ENCODE measurements at regions not wholly inside any gene's neighbourhood (a gene's known extent, or its start where the extent isn't known, plus 50 kb on each side); places are given as distances from the start of the nearest gene placed in this dataset.

DNA sequence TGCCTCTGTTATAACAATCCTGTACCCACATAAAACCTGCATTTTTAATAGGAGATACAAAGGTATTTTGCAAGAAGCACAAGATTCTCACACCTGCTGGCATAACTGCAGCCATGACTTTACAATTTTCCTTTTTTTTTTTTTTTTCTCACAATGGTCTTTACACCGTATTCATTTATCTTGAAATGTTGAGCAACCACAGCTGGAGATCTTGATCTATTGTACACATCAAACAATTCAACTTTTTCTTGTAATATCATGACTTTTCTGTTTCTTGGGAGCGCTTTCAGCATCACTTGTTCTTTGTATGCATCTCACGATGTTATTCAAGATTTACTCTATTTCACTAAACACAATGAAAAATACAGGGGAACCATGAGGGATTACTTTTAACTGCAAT, 651.4 kb downstream of the KCNT2 start:
- FAIRE-seq (no peak), DNase-seq (no peak)
- H3K4me1 ChIP-seq (ENCODE audit: control insufficient read depth in 2 of 3, insufficient read depth in 2 of 3, low read depth in 1 of 3, low read length in 3 of 3) = no peaks in the 10 kb centered on the region
- H3K36me3 ChIP-seq (ENCODE audit: control insufficient read depth in 2 of 3, insufficient read depth in 3 of 3, low read length in 3 of 3) = no peaks in the 10 kb centered on the region
- no peaks in the 10 kb centered on the region for H3K9me3 ChIP-seq (ENCODE audit: control insufficient read depth in 2 of 3, insufficient read depth in 1 of 3, low read length in 3 of 3)
- H3K27ac ChIP-seq (ENCODE audit: low read depth in 2 of 2, low read length in 2 of 2) = no peak overlapping the region
- H3K4me3 ChIP-seq (ENCODE audit: low read length in 3 of 3) = no peak overlapping the region
- TF ChIP-seq, protein P1, sequence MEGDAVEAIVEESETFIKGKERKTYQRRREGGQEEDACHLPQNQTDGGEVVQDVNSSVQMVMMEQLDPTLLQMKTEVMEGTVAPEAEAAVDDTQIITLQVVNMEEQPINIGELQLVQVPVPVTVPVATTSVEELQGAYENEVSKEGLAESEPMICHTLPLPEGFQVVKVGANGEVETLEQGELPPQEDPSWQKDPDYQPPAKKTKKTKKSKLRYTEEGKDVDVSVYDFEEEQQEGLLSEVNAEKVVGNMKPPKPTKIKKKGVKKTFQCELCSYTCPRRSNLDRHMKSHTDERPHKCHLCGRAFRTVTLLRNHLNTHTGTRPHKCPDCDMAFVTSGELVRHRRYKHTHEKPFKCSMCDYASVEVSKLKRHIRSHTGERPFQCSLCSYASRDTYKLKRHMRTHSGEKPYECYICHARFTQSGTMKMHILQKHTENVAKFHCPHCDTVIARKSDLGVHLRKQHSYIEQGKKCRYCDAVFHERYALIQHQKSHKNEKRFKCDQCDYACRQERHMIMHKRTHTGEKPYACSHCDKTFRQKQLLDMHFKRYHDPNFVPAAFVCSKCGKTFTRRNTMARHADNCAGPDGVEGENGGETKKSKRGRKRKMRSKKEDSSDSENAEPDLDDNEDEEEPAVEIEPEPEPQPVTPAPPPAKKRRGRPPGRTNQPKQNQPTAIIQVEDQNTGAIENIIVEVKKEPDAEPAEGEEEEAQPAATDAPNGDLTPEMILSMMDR (IDR thresholded peaks at IDR 0.05; ENCODE audit: borderline replicate concordance, extremely low read depth, insufficient read depth) = no peak
- intact Hi-C loops (cut with DNase I) = no loop called here
- no peak overlapping the region for H3K9ac ChIP-seq (ENCODE audit: low read length in 3 of 3)
- H3K27me3 ChIP-seq (ENCODE audit: control insufficient read depth, insufficient read depth, low read length) = no peaks in the 10 kb centered on the region

GRCh38 chr1:195954848-195955247, 653.4 kb downstream of the KCNT2 start:
- intact Hi-C loops (cut with DNase I) = no loop called here

GRCh38 chr1:195951313-195951712, 656.9 kb downstream of the KCNT2 start:
- no peaks in the 10 kb centered on the region for H3K4me1 ChIP-seq (ENCODE audit: control insufficient read depth in 2 of 3, insufficient read depth in 2 of 3, low read depth in 1 of 3, low read length in 3 of 3)
- intact Hi-C loops (cut with DNase I) = no loop called here
- no peaks in the 10 kb centered on the region for H3K27me3 ChIP-seq (ENCODE audit: control insufficient read depth, insufficient read depth, low read length)
- H3K27ac ChIP-seq (ENCODE audit: low read depth in 2 of 2, low read length in 2 of 2) = no peak overlapping the region
- TF ChIP-seq, protein P1 (IDR thresholded peaks at IDR 0.05; ENCODE audit: borderline replicate concordance, extremely low read depth, insufficient read depth) = no peak
- H3K36me3 ChIP-seq (ENCODE audit: control insufficient read depth in 2 of 3, insufficient read depth in 3 of 3, low read length in 3 of 3) = no peaks in the 10 kb centered on the region
- no peak overlapping the region for H3K4me3 ChIP-seq (ENCODE audit: low read length in 3 of 3)
- no peaks in the 10 kb centered on the region for H3K9me3 ChIP-seq (ENCODE audit: control insufficient read depth in 2 of 3, insufficient read depth in 1 of 3, low read length in 3 of 3)
- DNase-seq (no peak), FAIRE-seq (no peak)
- H3K9ac ChIP-seq (ENCODE audit: low read length in 3 of 3) = no peak overlapping the region

More at GRCh38 chr1:195954848-195955247, 653.4 kb downstream of the KCNT2 start:
- H3K4me3 ChIP-seq (ENCODE audit: low read length in 3 of 3) = no peak overlapping the region
- no peaks in the 10 kb centered on the region for H3K36me3 ChIP-seq (ENCODE audit: control insufficient read depth in 2 of 3, insufficient read depth in 3 of 3, low read length in 3 of 3)
- FAIRE-seq (no peak), DNase-seq (no peak)
- no peaks in the 10 kb centered on the region for H3K27me3 ChIP-seq (ENCODE audit: control insufficient read depth, insufficient read depth, low read length)
- H3K9ac ChIP-seq (ENCODE audit: low read length in 3 of 3) = no peak overlapping the region
- H3K27ac ChIP-seq (ENCODE audit: low read depth in 2 of 2, low read length in 2 of 2) = no peak overlapping the region
- H3K4me1 ChIP-seq (ENCODE audit: control insufficient read depth in 2 of 3, insufficient read depth in 2 of 3, low read depth in 1 of 3, low read length in 3 of 3) = no peaks in the 10 kb centered on the region
- TF ChIP-seq, protein P1 (IDR thresholded peaks at IDR 0.05; ENCODE audit: borderline replicate concordance, extremely low read depth, insufficient read depth) = no peak
- H3K9me3 ChIP-seq (ENCODE audit: control insufficient read depth in 2 of 3, insufficient read depth in 1 of 3, low read length in 3 of 3) = no peaks in the 10 kb centered on the region

Measured in kidney (tissue), 13 donors.